HG03442 (cell line): ENCODE measurements at regions not wholly inside any gene's neighbourhood (a gene's known extent, or its start where the extent isn't known, plus 50 kb on each side); places are given as distances from the start of the nearest gene placed in this dataset.

Experiments
- ATAC-seq: cut with Tn5 transposase; IDR thresholded peaks from one replicate; pipeline ENCODE4 v1.9.1; 2021; ENCODE audit warnings: mild to moderate bottlenecking, moderate library complexity; ENCODE audit not compliant: unreplicated experiment

DNA sequence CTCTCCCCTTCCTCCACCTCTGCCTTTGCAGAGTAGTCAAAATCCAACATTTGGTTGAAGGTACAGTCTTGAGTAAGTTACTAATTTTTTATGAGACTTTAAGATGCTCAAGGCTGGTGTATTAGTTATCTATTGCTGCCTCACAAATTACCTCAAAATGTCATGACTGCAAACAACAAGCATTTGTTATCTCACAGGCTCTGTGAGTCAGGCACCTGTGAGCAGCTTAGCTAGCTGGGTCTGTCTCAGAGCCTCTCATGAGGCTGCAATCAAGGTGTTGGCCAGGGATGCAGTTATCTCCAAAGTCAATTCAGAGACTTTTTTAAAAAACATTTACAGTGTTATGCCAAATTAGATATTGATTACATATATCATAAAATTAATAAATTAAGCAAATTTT is 371.3 kb upstream of the RGMB start:
- no peak for ATAC-seq

DNA sequence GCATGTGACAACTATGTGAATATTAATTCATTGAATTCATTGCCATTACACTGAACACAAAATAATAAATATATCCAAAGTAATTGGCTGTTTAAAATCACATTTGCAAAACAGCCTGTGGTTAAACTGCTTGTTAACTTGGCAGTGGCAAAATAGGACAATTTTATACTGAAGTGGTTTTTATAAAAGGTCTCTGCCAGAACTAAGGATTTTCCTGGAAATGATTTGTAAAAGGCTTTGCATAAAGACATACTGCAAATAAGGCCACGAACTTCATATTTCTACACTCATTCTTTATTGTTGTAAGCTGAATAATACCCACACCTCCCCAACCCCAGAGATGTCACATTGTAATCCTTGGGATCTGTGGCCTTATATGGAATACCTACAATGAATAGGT is 370.3 kb upstream of the RGMB start:
- no peak for ATAC-seq

DNA sequence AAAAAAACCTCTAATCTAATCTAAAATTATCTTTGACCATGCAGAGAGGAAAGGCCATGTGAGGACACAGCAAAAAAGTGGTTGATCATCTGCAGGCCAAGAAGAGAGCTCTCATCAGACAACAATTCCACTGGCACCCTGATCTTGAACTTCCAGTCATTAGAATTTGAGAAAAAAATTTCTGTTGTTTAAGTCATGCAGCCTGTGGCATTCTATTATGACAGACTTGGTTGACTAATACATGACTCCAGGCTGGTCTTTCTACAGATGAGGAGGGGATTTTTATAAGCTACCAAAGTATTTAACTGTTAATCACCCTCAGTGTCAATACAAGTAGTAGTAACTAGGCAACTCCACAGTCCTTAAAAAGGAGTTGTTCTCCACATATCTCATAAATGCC is 358.5 kb upstream of the RGMB start:
- ATAC-seq: no peak

DNA sequence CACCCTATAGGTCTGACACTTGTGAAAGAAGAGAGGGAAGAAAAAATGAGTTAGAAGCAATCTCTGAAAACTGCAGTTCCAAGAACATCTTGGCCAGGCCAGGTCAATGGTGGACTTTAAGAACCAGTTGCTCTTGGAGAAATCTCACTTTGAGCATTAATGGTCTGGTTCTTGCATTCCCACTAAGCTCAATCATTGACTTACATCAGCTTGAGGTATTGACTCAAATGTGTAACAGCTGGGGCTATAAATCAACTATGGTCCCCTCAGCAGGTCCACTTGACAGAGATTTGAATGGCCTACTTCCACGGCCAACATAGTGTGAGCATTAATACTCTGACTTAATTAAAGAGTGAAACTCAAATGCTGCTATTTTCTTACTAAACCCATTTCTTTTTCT is 357.8 kb upstream of the RGMB start:
- ATAC-seq: no peak

DNA sequence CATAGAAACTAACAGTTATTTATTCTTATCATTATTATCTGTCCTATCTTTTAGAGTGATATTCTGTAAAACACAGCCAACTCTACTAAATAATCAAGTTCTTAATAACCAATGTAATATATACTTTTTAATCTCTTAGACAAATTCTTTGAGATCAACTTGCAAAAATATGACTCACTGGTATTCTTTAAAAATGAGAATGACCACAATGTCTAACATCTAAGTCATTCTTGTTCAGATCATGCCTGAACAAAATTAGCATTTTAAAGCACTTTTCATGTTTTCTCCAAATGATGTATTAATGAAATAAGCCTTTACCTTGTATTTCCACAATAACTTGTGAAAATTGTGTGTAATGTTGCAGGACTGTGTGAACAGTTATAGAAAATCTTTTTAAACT is 356.9 kb upstream of the RGMB start:
- ATAC-seq: no peak

DNA sequence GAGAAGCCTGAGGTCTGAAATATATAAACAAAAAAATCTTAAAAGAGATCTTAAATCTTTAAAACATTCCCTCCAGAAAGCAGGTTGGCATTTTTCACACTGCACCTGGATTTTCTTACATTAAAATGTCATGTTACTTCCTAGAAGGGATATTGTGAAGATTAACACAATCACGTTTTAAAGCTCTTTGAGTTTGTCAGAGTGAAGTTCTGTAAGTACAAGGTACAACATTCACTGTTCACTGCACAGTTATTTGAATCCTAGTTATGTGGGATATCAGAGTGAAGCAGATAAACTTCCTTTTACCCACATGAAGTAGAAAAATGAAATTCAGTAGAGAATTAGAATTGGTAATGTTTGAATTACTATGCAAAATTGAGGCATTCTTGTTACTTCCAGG is 353.6 kb upstream of the RGMB start:
- no peak for ATAC-seq

DNA sequence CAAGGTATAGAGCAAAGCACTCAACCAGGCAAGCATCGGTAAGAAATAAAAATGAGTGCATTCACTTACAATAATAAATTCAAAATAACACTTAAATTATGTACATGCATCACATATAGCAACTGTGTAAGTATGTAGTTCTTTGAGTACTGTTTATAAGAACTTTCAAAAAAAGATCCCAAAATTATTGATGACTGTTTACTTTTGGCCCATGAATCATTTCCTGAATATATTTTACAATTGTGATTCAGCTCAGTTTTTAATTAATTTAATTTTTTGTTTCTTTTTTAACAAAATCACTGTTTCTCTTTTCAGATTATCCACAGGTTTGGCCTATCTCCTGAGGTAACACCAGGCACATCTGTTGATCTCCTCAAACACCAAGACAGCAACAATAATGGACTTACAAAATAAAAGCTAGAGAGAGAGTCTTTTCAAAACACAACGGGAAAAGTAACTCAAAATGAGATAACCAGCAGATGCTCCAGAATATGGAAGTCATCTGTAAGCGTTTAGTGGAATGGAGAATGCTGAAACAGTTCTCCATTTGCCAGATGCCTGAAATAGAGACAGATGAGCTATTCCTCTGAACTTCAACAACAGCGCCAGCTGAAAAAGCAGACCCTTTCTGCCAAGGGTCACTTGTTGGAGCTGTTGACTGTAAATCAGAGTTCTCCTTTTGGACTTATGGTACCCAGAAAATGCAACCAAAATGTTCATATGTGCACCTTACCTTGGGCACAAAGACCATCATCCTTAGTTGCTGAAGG is 348.6 kb upstream of the RGMB start:
- no peak for ATAC-seq

DNA sequence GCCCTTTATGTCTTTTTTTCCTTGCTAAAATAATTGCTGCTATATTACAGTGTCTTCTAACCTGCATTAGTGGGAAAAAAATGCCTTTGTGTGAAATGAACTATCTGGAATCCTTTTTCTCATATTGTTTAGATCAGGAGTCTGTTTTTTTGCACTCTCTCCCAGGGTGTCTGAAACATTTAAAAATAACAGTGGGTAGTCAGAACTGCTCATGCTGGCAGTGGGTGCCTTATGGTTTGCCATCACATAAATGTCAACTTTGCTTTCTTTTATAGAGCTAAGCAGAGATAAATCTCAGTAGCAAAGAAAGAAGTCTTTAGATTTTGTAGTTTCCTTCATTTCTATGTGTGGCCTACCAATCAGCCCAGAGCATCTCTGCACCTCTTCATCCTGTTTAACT is 347.8 kb upstream of the RGMB start:
- ATAC-seq: no peak

DNA sequence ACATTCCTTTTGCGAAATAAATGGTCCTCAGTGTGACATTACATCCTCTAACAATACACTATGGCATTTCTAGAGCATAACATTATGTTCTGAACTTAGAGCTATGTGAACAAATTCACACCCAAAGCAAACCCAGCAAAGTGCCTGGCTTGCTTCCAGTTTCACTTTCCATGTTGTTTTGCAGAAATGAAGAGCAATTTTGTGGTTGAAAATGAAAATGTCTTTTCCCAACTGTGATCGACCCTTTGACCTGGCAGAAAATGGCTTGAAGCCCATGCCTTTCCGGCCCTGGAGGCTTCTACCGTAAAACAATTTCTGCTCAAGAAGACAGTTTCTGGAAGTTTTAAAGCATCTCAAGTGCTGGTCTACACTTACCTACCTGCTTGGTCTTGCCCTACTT is 344.7 kb upstream of the RGMB start:
- peak; percentile 69 for ATAC-seq

DNA sequence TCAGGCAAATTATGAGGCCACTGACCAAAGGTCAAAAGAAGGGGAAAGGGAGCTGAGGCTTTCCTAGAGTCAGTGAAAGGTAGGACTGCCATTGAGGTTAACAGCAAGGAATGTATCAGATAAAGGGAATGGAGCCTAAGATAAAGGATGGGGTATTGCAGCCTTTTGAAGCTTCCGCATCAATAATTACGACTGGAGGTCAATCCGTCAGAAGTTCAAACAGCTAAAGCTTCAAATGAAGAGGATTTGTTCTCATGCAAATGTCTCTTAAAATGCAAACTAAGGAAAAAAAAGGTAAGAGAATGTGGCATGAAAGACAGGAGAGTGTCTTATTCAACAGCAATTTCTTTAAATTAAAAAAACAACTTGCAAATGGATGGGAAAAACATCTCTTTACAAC is 341.1 kb upstream of the RGMB start:
- ATAC-seq: no peak

DNA sequence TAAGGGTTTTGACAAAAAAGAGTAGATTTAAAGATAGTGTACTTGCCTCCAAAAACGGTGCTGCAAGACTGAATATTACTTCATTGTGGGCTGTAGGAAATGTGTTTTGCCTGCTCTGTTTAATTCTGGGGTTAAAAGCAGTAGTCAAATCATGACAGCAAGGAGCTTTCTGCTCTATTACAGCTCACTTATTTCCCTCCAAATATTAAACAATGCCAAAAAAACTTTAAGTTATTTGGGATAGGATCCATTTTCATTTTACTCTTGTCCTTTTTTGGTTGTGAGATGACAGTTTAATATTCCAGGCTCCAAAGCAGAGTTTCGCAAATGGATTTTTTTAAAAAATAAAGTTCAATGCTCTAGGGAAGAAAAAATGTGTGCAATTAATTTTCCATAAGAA is 340.4 kb upstream of the RGMB start:
- ATAC-seq: no peak

DNA sequence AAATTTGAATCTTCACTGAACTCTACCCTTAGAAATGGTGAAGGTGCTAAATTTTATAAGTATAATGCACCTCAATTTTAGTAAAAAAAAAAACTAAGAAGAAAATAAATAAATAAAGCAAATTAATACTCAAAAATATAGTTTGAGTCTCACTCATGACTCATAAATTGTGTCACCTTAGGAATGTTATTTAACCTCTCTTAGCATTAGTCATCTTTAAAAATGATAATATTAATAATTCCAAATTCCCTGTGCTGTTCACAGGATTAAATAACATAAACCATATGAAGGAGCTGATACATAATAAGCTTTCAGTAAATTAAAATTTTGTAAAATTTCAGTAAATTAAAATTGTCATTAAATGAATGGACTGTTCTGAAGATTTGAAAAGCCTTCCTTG is 339.8 kb upstream of the RGMB start:
- ATAC-seq: no peak

DNA sequence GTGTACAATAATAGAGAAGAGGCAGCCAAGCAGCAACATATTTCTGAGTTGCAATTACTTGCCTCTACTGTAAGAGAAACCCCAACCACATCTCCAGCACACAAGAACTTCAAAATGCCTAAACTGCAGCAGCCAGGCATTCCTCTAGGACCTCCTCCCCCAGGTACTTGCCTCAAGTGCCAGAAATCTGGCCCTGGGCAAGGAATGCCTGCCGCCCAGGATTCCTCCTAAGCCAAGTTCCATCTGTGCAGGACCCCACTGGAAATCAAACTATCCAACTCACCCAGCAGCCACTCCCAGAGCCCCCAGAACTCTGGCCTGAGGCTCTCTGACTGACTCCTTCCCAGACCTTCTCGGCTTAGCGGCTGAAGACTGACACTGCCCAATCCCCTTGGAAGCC is 336.8 kb upstream of the RGMB start:
- ATAC-seq: no peak

DNA sequence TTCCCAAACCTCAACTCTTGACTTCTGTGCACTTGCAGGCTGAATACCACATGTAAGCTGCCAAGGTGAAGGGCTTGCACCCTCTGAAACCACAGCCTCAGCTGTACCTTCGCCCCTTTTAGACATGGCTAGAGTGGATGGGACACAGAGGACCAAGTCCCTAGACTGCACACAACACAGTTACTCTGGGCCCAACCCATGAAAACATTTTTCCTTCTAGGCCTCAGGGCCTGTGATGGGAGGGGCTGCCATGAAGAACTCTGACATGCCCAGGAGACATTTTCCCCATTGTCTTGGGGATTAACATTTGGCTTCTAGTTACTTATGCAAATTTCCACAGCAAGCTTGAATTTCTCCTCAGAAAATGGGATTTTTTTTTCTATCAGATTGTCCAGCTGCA is 331.0 kb upstream of the RGMB start:
- ATAC-seq: no peak

DNA sequence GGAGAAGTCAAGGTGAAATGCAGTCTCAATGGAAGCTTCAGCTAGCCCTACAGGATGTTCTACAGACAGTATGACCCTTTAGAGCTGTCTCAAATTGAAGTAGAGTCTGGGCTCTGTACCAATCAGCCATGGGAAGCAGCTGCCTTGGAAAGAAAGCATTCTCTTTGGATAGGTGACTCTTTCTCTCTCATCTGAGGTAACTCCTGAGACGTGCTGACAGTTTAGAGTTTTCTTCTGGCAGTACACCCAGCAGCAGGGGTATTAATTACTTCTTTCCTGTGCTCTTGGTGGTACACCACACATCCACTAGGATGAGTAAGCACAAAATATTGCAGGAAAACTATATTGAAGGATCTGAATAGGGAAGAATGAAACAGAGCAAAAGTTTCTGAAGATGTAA is 329.6 kb upstream of the RGMB start:
- no peak for ATAC-seq

DNA sequence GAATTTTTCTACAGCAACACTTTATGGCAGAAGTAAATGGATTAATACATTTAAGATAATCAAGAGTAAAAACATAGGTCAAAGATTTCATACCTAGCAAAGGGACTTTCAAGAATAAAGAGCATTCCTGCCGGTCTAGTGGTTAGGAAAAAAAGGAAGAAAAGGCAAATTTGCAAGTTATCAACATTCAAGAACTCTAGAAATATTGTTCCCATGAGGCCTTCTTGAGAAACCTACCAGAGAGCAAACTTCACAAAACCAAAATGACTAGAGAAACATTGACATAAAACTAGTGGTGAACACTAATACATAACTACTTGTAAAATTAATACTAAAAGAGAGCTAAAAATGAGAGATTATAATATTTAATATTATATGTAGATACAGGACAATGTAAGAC is 320.2 kb upstream of the RGMB start:
- no peak for ATAC-seq

DNA sequence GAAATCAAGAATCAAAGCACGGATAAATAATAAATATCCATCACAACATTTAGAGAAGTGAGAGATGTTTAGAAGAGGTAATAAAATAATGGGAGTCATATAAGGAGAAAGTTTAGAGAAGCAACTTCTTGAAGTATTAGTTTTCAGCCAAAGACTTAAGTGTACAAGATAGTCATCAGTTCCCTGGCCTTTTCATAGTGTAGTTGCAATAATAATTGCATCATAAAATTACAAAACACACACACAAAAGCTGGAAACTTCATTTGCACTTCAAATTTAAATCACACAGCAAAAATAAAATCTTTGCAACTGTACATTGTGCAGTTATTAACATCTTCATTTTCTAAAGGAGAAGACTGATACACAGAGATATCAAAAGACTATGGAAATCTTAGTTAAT is 319.1 kb upstream of the RGMB start:
- ATAC-seq: no peak

DNA sequence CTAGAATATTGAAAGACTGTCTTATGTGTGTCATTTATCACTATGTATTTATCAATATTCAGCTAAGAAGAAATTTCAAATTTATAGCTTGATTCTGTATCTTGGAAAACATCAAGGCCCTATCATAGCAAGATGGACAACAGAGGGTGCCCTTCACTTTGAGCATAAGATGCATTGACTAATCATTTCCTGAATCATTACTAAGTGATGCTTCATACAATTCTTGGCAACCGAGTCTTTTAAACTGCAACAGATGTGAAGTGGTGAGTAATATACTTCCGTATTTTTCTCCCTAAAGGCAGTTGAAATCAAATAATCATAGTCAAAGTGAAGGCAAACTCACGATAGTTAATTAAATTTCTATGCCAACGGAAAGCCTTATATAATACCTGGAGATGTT is 318.6 kb upstream of the RGMB start:
- ATAC-seq: no peak

DNA sequence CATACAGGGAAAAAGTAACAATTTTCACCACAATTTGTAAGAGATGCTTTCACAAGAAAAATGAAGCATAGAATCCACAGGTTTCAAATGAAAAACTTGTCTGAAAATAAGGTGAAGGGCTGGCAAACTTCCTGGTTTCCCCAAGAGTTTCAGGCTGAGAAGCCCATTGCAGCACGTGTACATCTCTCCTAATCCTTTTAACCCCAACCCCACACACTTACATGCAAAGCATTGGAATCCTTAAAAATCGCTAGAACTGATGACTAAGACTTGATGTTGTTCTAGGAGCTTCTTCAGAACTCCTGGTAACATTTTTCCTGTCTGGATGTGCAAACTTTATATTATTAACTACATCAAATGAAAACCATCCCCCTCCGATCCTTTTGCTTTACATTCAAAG is 317.8 kb upstream of the RGMB start:
- no peak for ATAC-seq

DNA sequence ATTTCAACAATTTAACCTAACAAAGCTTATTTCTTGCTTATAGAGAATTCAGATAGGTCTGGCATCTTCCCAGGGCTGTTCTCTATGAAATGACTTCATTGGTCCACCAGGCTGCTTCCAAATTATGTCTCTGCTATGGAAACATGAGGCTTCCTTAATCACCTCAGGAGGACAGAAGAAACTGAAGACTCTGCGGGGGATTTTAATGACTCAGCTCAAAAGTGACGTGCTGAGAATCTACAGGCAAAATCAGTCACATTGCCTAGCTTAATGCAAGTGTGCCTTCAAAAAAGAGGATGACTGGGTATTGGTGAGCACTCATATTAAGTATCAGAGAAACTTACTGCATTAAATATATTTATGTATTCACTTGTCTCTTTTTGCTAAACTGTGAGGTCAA is 315.5 kb upstream of the RGMB start:
- ATAC-seq: no peak

DNA sequence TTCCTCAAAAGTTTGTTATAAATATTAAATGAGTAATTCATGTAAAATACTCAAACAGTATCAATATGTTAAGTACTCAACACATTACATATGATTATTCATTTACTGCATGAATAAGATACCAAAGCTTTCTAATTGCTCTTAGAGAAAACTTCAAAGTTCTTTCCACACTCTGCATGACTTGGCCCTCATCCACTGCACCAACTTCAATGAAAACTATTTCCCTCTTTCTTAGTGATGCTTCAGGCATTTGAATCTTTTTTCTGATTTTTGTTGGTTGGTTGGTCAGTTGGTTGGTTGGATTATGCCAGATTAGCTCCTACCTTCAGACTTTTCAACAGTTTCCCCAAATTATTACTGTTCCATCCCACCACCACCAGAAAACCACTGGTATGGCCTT is 314.7 kb upstream of the RGMB start:
- ATAC-seq: no peak

DNA sequence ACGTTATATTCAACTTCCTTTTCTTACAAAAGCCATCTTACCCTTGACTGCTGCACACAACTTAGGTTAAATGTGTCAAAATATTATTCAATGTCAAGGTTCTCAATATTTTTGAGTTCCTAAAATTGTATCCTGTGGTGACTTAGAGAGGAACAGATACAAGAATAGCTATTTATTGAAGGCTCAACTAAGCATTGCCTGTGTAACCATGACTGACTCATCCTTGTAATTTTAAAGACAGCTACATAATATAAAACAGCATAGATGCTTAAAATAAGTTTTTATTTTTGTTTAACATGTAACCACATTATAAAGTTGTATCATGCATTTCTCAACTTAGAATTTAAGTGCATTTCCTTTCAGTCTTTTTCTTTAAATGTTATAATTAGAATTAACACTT is 312.9 kb upstream of the RGMB start:
- no peak for ATAC-seq

DNA sequence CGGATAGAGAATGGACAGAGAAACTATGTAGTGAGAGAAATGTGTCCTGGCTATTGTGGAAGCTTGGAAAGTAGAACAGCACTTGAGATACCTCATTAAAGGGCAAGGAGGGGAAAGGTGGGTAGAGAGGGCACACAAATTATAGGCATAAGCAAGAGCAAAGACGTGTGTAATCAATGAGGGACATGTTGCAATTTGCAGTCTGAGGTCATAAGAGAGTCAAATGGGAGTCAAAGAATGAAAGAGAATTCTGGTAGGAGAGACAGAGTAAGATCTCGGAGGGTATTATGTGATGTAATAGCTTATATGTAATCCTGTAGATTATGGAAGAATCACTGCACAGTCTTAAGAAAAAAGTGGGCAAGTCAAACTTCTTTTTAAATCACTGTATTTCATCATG is 312.0 kb upstream of the RGMB start:
- no peak for ATAC-seq

DNA sequence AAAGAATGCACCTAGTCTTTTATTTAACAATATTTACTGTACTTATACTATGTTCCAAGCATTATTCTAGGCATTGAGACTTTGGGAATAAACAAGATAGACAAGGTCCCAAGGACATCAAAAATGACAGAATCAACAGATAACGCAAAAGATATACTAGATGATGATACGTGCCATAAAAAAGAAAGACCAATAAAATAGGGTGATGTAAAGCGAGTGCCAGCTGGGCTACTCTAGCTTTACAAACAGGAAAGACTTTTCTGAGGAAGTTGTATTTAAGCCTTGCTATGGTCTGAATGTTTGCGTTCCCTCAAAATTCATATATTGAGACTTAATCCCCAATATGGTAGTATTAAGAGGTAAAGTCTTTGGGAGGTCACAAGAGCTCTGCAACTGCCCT is 310.2 kb upstream of the RGMB start:
- no peak for ATAC-seq
